Hepatocyte (in vitro differentiated cells): ENCODE measurements at regions not wholly inside any gene's neighbourhood (a gene's known extent, or its start where the extent isn't known, plus 50 kb on each side); places are given as distances from the start of the nearest gene placed in this dataset.

ENCODE experiments used
- CTCF ChIP-seq: fragments of 200-600 bp; sonication (generic); IDR thresholded peaks from 2 replicates; pipeline ENCODE4 v1.5.1; 2016; ENCODE audit warnings: antibody characterized with exemption, mild to moderate bottlenecking; ENCODE audit not compliant: poor library complexity
- EZH2 ChIP-seq: fragments of 200-600 bp; sonication (generic); IDR thresholded peaks from 2 replicates; pipeline ENCODE4 v1.6.1; 2016; ENCODE audit warnings: antibody characterized with exemption, mild to moderate bottlenecking, borderline replicate concordance

DNA sequence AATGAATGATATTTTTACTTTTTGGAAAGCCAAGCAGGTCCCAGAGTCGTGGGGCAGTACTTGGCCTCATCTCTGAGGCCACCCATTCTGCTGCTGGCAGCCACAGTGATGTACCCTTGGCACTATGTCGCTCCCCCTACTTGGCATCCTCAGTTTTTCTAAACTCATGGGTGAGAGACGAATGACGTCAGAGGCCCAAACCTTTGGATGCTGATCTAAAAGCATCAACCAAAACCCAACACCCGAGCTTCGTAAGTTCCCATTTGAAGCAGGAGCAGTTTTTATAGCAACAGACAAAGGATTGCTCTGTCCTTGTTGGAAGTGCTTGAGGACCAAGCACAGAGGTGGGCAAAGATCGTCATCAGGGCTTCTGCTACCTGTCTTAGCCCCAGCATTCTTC, 212.9 kb downstream of the PAX1 start:
- no peak for TF ChIP-seq CTCF
- no peak for TF ChIP-seq EZH2
